Posterior vena cava (tissue), 2 donors: ENCODE measurements at regions not wholly inside any gene's neighbourhood (a gene's known extent, or its start where the extent isn't known, plus 50 kb on each side); places are given as distances from the start of the nearest gene placed in this dataset.

Experiments
- DNase-seq: peaks from one replicate; pipeline ENCODE4 v3.0.0-alpha.2; 2020; ENCODE audit warnings: low spot score
- intact Hi-C, 2 donors: fragments of 100-400 bp; cut with DNase I; formaldehyde crosslinking; loops; one replicate each; pipeline versions ENCODE4 v1.14.1 to v1.14.2; 2022 to 2023
- donor health status: DM: yes; HTN: yes; CAD: no.
- donor health status: DM: yes; HTN: yes; CAD: no.

GRCh38 chr2:47656715-47657600, 86.2 kb upstream of the KCNK12 start:
- intact Hi-C loops: no loop called here
- DNase-seq: no peak

DNA sequence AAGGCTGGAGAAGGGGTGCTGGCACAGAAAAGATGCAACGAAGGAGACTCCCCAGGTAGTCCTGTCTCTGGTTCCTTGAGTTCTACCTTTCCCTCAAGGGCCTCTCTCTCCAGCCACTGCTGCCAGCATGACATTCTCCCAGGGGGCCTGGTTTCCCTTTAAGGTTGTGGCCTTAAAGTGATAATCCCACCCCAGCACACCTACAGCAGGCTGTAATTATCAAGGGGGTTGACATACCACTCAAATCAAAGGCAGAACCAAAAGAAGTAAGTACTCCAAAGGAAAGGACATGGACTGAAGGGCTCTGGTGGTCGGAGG, 84.7 kb upstream of the KCNK12 start:
- intact Hi-C loops: no loop called here
- no peak for DNase-seq

- intact Hi-C loops: no loop called here
- no peak for DNase-seq
Measured at GRCh38 chr2:47654790-47655562, 84.2 kb upstream of the KCNK12 start.

- no peak for DNase-seq
- intact Hi-C loops: no loop called here
Measured at GRCh38 chr2:47653902-47654789, 83.4 kb upstream of the KCNK12 start.

GRCh38 chr2:47653036-47653435, 82.3 kb upstream of the KCNK12 start:
- no peak for DNase-seq
- intact Hi-C loops: no loop called here

DNA sequence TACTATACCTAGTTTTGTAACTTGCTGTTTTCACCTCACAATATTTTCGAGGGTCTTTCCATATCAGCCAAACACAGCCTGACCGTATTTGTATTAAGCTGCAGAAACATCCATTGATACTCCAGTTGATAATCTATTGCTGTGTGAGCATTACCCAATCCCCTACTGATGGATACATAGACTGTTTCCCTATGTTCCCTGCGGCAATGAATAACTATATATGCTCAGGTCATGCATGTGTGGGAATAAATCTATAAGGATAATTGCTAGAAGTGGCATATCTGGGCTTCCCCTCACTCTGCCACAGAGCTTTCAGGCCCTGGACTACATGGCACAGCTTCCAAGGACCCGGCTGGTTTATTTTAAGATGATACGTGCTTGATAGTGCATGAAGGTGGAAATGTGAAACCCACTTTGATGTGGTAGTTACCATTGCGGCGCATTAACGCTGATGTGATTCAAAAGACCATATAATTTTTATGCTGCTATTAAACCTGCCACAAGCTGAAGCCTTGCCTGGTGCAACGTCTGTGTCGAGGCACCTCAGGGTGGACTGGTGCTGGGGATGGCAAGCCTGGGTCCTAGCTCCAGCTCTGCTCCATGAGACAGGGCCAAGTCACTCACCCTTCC, 81.4 kb upstream of the KCNK12 start:
- DNase-seq: no peak
- intact Hi-C loops: no loop called here

GRCh38 chr2:47651296-47651695, 80.5 kb upstream of the KCNK12 start:
- DNase-seq: no peak
- intact Hi-C loops: no loop called here

- no peak for DNase-seq
- intact Hi-C loops: no loop called here
Measured at GRCh38 chr2:47650001-47650535, 79.3 kb upstream of the KCNK12 start.

GRCh38 chr2:47645246-47645645, 74.5 kb upstream of the KCNK12 start:
- intact Hi-C loops: no loop called here

GRCh38 chr2:47644351-47644750, 73.6 kb upstream of the KCNK12 start:
- intact Hi-C loops: no loop called here
- no peak for DNase-seq

More at GRCh38 chr2:47645246-47645645, 74.5 kb upstream of the KCNK12 start:
- no peak for DNase-seq

- intact Hi-C loops: no loop called here
Measured at GRCh38 chr2:47641366-47641765, 70.6 kb upstream of the KCNK12 start.

DNA sequence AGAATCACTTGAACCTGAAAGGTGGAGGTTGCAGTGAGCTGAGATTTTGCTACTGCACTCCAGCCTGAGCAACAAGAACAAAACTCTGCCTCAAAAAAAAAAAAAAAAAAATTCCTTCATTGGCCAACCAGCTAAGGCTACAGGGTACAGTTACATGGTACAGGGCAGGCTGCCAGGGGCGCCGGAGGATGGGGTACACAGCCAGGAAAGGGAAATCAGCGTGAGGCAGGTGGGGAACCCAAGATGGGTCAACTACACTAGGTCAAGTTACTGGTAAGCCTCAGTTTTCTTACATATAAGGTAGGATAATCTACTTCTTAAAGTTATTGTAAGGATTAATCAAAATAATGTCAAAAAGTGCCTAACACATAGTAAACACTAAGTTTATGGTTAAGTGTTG, 69.6 kb upstream of the KCNK12 start:
- DNase-seq: no peak
- intact Hi-C loops: no loop called here

More at GRCh38 chr2:47641366-47641765, 70.6 kb upstream of the KCNK12 start:
- DNase-seq: no peak

GRCh38 chr2:47639467-47639866, 68.7 kb upstream of the KCNK12 start:
- intact Hi-C loops: no loop called here
- no peak for DNase-seq

- intact Hi-C loops: no loop called here
- no peak for DNase-seq
Measured at GRCh38 chr2:47638430-47638829, 67.6 kb upstream of the KCNK12 start.

DNA sequence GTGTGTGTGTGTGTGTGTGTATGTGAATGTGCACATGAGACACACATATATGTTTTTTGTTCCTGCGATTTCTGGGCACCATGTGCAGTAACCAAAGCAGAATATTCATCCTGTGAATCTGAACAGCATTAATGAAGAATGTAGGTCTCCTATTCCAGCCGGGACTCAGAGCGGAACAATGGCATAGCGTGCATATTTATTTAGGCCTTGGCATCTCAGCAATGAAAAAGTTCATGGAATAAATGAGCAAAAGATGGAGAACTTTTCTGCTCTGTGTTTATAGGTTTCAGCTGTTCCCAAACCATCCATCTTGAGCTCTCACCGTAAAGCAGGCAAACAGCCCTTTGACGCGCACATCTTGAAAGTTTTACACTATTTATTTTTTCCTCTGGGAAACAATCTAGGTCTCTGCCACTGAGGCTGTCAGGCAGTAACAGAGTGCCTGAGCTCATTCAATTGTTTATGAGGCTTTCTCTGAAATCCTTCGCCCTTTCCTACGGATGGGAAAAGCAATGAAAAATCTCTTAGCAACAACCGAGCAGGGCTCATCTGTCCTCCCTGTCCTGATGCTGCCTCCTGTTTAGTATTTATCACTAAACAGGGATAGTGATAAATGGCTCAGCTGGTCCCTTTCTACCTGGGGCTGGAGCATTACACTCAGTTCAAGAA, 65.9 kb upstream of the KCNK12 start:
- intact Hi-C loops: no loop called here
- DNase-seq: peak; percentile 19

DNA sequence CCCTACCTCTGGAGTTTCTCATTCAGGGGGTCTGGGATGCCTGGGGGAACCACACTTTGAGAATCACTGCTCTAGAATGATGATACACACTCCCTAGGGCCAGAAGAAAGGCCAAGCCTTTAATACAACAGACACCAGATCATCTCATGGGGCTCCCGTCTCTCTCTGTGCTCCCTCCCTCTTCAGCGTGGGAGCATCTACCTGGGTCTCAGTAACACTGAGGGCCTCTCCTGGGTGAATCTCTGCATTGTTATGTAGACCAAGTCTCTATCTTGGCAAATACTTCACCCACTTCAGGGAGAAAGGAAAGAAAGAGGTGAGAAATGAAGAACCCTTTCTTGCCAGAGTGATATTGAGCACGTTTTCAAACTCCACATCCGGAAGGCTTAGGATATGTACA, 65.4 kb upstream of the KCNK12 start:
- no peak for DNase-seq
- intact Hi-C loops: no loop called here

GRCh38 chr2:47632754-47633153, 62.0 kb upstream of the KCNK12 start:
- DNase-seq: peak; percentile 42
- intact Hi-C loops: no loop called here

DNA sequence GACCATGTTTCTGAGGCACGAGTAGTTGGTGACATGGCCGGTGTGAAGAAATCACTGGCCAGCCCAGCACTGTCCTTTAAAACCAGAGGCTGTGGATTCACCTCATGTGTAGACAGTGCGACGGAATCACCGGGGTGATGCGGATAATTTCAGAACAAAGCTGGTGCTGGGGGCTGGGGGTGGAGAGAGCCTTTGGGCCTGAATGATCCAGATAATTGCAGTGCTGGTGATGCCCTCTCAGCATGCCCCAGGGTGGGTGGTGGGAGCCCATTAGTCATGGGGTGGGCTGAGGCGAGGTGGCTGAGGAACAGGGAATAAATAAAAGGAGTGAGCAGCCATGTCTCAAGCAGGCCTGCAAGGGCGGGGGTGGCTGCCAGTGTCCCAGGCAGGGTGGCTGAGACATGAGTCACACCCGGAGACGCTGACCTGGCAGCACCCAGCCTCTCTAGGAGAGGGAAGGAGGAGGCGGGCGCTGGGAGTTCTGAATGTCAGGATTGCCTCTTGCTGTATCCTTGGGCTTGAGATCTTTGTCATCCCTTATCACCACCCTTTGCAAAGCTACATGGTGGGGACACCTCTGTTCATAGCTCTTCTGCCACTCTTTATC, 61.1 kb upstream of the KCNK12 start:
- peak; percentile 86 for DNase-seq

More for the DNA sequence above, 61.1 kb upstream of the KCNK12 start:
- intact Hi-C loops: no loop called here
